C1 segment of cervical spinal cord (tissue), 14 donors: ENCODE measurements at regions not wholly inside any gene's neighbourhood (a gene's known extent, or its start where the extent isn't known, plus 50 kb on each side); places are given as distances from the start of the nearest gene placed in this dataset.
"Not testable (repeated sequence)": the region's sequence is repeated elsewhere in the genome, so short reads cannot be mapped to it uniquely, and the experiment has no call there.

Experiments
- DNase-seq, 14 donors: peaks; one replicate each; lab custom pipeline; 2025; lab: John Stamatoyannopoulos, UW

DNA sequence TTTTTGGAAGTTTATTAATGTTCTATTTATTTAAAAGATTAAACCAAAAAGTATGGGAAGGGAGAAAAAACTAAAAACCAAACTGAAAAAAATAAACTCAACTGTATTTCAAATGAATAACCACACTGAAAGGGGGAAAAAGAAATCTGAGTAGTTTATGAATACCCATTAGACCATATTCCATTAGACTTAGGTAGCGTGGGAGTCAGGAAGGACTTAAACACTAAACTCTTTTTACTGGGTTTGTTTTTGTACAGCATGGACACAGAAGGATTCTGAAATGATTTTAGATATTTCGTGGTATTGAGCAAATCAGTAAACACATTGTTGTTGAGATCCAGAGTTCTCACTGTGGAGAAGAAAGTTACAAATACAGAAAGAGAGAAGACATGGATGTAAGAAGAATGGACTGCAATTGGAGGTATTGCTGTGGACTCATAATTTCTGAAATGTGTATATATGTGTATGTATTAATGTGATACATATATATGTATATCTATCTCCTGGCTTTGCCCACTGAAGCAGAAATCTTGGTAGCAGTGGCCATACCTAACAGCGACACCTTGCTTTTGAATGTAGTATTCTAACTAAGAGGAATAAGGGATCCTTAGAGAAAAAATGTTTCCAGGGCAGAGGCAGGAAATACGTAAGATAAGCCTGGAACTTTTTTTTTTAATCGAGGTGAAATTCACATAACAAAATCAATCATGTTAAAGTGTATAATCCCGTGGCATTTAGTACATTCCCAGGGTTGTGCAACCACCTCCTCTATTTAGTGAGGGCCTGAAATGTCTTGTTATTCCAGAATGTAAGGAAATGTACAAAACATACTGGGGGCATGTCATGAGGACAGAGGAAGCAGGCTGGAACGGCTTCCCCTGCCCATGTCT, 228.8 kb downstream of the SMARCA2 start:
- no peak for DNase-seq

DNA sequence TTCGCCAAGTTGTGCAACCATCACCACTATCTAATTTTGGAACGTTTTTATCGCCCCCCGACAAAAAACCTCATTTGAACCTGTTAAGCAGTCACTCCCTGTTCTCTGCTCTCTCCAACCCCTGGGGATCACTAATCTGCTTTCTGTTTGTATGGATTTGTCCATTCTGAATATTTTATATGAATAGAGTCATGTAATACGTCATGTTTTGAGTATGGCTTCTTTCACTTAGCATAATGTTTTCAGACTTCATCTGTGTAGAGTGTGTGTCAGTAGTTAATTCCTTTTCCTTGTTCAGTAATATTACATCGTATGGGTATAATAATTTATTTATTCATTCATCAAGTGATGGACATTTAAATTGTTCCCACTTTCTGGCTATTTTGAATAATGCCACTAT, 232.2 kb downstream of the SMARCA2 start:
- no peak for DNase-seq

DNA sequence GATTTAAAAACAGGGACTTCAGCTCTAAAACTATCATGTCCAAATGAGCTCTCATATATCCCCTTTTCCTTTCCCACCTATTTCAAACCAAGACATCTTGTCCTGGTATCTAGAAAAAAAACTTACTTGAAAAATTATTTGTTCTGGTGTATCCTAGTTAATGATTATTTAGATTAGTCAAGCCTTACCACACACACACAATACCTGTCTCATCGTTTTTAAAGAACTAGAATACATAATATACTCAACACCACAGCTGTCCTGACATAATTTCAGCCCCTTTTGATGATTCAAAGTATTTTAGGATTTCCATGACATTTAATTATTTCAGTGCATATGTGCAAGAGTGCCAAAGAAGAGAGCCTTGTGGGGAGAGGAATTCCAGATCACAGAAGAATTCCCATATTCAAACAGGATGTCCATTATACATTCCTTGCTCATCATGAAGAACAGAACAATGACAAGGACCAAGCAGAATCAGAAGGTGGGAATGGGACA, 233.7 kb downstream of the SMARCA2 start:
- DNase-seq: no peak

GRCh38 chr9:2253636-2254580, 238.8 kb downstream of the SMARCA2 start:
- DNase-seq: no peak

GRCh38 chr9:2255128-2255527, 240.0 kb downstream of the SMARCA2 start:
- no peak for DNase-seq

- DNase-seq: peak in 1 of 14 donors; percentile 61
These were observed 242.2 kb downstream of the SMARCA2 start for GRCh38 chr9:2257248-2257929.

GRCh38 chr9:2260417-2261306, 245.5 kb downstream of the SMARCA2 start:
- DNase-seq: peak in 3 of 14 donors; percentile 7 to 69 (median 39)

- no peak for DNase-seq
These were observed 246.4 kb downstream of the SMARCA2 start for GRCh38 chr9:2261421-2262103.

DNA sequence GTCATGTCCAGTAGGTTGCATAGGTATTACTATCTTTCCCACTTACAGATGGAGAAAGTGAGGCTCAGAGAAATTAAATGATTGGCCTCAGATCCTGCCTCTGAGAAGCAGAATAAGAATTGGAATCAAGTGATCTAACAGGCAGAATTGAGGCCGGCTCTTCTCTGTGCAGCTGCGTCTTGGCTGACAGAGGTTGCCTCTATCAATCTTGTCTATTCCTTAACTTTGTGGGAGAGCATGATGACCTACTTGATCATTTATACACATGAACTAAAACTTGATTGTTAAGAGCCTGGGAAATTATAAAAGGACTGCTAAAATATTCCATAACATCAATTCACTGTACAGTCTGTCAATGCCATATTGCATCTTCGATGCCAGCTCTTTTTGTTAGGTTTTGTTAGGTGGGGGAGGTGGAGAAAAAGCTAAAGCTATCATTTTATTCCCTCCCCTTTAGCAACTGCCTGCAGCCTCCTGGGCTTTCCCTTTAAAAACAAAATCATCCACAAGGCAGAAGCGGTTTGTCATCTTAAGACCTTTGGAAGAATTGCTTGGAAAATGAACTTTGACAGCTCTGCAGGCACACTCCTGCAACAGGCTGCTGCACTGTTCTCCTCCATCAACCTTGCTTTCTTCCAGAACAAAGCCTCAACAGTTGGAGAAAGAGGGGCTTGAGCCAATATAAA, 247.4 kb downstream of the SMARCA2 start:
- no peak for DNase-seq

- DNase-seq: no peak
These were observed 248.0 kb downstream of the SMARCA2 start for GRCh38 chr9:2263111-2263510.

DNA sequence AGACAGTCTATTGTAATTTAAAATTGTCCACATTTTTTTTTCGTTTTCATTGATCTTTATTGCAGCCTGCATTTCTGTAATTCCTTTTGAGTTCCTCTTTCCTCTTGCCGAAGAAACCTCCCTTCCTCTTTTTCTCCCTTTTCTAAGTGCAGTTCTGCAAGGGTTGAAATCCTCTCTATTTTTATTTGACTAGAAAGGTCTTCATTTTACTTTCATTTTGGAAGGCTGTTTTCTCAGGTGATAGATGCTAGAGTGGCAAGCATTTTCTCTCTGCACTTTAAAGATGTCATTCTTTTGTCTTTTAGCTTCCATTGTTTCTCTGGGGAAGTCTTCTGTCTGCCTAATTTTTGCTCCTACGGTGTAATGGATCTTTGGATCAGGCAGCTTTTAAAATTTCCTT, 248.5 kb downstream of the SMARCA2 start:
- DNase-seq: no peak

- no peak for DNase-seq
These were observed 248.9 kb downstream of the SMARCA2 start for GRCh38 chr9:2264081-2264480.

DNA sequence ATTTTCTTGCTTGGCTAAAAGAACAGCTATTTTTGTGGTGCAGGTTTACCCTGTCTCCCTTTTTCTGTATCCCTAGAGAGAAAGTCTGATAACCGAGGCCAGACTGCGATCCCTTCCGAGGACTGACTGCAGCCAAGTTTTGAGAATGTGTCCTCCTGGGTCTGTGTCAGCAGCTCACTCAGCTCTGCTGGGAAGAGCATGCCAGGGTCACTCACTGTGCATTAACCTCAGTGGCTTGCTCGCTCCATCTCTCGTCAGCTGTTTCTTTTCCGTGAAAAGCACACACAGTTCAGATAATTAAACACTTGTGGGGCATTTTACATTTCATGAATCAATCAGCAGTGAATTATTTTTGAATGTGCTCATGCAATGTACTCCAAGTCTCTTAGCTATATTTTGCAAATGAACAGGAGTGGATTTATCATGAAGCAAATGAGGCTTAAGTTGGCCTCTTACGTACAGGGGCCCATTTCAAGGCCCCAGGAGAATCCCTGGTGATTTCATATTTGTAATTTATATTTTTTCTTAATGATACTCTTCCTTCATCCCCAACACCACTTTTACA, 252.1 kb downstream of the SMARCA2 start:
- peak in 3 of 14 donors; percentile 6 to 57 (median 49) for DNase-seq

DNA sequence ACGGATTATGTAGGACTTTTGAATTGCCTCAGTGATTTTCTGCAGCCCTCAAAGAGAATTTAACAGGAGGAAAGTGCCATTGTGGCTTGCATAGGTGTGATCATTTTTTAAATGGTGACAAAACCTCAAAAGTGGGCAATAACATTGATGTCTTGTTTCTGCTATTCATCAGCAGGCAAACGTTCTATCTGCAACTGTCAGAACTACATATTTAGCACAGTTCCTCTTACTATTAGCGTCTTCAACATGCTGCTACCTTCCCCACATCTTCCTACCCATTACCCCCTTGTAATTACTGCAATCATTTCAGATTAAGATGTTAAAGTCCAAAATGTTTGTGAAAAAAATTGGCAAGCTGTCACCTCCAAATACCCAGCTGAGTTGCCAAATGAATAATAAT, 254.6 kb downstream of the SMARCA2 start:
- DNase-seq: no peak

GRCh38 chr9:2270565-2270964, 255.4 kb downstream of the SMARCA2 start:
- DNase-seq: no peak

DNA sequence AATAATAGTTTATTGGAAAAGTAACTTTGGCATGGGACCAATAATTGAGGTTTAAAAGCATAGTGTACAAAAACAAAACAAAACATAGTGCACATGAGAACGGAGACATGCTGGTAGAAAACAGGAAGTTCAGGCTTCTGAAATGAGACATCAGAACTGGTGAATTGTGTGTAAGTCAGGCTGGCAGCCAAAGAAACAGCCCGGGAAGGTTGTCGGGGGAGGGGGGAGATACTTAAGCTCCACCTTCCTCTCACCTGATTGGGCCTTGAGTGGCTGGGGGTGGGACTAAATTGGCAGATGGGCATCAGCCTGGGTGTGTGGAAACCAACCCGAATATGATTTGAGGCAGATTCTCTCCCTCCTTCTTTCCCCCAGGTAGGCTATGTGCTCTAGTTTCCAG, 256.3 kb downstream of the SMARCA2 start:
- peak in 1 of 14 donors; percentile 7 for DNase-seq

DNA sequence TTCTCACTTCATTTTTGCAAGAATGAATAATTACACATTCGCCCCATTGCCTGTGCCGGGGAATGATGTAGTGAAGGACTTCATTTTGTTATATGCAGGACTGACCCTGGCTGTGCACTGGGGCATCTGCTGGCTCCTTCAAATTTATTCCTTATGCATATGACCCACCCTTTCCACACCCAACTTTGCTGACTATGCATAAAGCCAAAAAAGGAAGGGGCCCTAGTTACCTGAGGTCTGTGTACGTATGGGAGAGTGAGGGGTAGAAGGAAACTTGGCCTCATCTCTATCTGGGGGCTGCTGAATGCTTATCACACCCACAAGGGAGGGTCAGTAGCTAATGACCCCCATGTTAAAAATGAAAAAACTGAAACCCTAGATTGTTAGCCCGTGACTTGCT, 259.6 kb downstream of the SMARCA2 start:
- no peak for DNase-seq

- no peak for DNase-seq
These were observed 261.1 kb downstream of the SMARCA2 start for GRCh38 chr9:2276296-2276695.

DNA sequence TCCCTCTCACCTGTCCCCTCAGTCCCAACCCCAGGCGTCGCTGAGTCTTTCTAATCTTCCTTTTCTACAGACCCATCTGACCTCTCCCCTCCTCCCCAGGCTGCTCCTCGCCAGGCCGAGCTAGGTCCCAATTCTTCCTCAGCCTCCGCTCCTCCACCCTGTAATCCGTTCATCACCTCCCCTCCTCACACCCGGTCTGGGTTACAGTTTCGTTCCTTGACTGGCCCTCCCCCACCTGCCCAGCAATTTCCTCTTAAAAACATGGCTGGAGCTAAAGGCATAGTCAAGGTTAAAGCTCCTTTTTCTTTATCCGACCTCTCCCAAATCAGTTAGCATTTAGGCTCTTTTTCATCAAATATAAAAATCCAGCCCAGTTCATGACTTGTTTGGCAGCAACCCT, 262.0 kb downstream of the SMARCA2 start:
- DNase-seq: not testable (repeated sequence)
